ENCODE measurements at regions not wholly inside any gene's neighbourhood (a gene's known extent, or its start where the extent isn't known, plus 50 kb on each side); places are given as distances from the start of the nearest gene placed in this dataset.
A peak's percentile ranks its signal among the peaks of the same experiment; 100 is the strongest.

GRCh38 chr10:47061776-47062175, 150.5 kb downstream of the PTPN20 start:
- TF ChIP-seq POLR2A (IDR thresholded peaks at IDR 0.05) = no peak
- no peak for TF ChIP-seq CTCF (IDR thresholded peaks at IDR 0.05)
- no peak overlapping the region for H3K4me3 ChIP-seq (ENCODE audit: low read depth, poor library complexity, severe bottlenecking)
- no peak for DNase-seq (ENCODE audit: low spot score in 2 of 2)
- intact Hi-C loops (cut with DNase I; ENCODE audit: low total_unique reads) = no loop called here
- 93 to 96% methylated on average over 3 of the region's 3 CpGs for WGBS, 2 donors

DNA sequence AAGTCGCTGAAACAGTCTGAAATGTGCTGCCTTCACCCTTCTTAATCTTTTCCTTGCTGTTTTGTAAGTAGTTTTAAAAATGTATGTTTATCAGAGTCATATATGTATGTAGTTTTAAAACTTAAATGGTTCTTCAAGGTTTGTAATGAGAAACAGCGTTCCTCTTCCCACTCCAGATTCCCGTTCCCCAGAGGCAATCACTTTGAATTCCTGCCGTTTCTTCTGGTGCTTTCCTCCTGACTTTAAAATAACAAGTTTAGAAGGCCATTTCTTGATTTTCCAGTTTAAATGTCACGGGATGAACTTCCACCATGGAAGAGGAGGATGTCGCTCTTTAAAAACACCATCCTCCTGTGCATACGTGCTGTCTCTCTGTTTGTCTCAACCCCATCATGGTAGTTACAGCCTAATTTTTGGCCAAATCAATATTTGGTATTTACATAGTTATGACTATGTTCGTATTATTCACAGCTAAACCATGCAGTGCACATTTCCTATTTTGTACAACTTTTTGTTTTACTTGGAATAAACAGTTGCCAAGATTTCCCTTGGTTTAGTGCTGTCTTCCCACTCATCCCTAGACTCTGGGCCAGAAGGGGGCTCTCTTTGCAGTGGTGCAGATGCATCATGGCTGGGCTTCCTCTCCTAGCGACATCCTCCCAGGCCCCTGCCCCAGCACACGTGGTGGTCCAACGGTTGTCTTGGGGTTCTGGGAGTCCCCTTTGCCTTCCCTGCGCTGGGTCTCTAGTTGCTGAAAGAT, 151.4 kb downstream of the PTPN20 start:
- DNase-seq (ENCODE audit: low spot score in 2 of 2) = peak in 1 of 2 donors; percentile 46
- H3K4me3 ChIP-seq (ENCODE audit: low read depth, poor library complexity, severe bottlenecking) = no peak overlapping the region
- WGBS, 2 donors = 50 to 52% methylated on average over 12 of the region's 12 CpGs
- intact Hi-C loops (cut with DNase I; ENCODE audit: low total_unique reads) = no loop called here
- TF ChIP-seq CTCF (IDR thresholded peaks at IDR 0.05) = no peak
- no peak for TF ChIP-seq POLR2A (IDR thresholded peaks at IDR 0.05)

DNA sequence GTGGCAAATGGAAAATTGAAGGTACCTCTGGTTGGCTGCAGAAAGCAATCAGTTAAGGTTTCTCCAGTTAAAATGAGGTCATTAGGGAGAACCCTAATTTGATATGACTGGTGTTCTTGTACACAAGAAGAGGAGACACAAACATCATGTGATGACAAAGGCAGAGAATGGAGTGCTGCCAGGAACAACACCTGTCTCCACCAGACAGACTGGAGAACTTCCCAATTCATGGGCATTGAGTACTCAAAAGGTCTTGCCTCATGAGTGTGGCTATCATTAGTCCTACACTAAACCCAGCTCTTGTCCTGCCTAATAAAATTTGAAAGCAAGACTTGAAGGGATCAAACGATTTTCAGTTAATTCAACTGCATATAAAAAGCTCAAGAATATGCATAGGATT, 152.6 kb downstream of the PTPN20 start:
- no peak overlapping the region for H3K4me3 ChIP-seq (ENCODE audit: low read depth, poor library complexity, severe bottlenecking)
- no peak for DNase-seq (ENCODE audit: low spot score in 2 of 2)
- intact Hi-C loops (cut with DNase I; ENCODE audit: low total_unique reads) = no loop called here
- TF ChIP-seq POLR2A (IDR thresholded peaks at IDR 0.05) (no peak), CTCF (IDR thresholded peaks at IDR 0.05) (no peak)
- 71 to 73% methylated on average over 1 of the region's 1 CpG for WGBS, 2 donors

DNA sequence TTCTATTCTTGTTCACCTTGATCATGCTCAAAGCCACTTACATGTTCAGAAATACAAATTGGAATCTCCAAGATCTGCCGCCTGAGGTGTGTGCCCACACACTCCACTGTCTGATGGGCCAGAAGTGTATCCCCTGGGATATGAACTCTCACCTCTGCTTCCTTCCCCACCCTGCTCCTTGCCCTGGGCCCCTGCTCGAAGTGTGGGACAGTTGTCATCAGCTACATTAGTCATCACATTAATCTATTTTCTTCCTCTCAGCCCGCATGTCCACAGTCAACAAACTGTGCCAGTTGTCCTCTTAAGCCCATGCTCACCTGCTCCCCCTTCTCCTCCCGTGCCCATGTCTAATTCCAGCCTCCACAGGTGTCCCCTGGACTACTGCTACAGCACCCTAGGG, 154.7 kb downstream of the PTPN20 start:
- no peak for DNase-seq (ENCODE audit: low spot score in 2 of 2)
- intact Hi-C loops (cut with DNase I; ENCODE audit: low total_unique reads) = no loop called here
- TF ChIP-seq CTCF (IDR thresholded peaks at IDR 0.05) (no peak), POLR2A (IDR thresholded peaks at IDR 0.05) (no peak)
- no peak overlapping the region for H3K4me3 ChIP-seq (ENCODE audit: low read depth, poor library complexity, severe bottlenecking)
- 69 to 78% methylated on average over 4 of the region's 4 CpGs for WGBS, 2 donors

DNA sequence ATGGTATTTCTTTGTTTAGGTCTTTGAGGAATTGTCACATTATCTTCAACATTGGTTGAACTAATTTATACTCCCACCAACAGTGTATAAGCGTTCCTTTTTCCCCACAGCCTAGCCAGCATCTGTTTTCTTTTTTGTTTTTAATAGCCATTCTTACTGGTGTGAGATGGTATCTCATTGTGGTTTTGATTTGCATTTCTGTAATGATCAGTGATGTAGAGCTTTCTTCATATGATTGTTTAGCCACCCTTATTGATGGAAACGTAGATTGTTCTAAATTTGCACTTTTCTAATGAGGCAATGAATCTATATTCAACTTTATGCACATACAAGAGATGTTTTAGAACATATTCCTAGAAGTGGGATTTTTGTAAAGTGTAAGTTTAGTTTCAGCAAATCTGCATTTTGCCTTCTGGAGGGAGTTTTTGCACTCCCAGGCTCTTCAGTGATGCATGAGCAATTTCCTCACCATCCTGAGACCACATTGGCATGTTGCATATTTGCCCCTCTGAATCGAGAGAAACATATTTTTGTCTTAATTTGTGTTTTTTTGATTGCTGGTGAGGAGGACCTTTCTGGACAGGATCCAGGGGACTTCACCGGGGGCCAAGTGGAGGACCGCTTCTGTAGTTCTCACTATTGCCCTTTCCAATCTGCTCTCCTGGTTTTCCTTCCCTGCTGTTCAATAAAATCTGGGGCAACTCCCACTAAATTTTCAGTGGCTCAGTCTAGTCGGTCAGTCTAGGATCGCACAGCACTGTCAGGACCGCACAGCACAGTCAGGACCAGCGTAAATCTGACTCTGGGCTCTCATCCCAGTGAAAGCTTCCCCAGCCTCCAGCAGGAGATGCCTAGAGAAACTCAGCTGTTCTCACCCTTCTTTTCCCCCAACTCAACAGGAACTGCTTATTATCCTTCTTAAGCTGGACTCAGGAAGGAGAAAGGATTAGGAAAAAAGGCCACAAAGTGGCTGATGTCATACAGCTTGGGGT, 157.0 kb downstream of the PTPN20 start:
- no peak for DNase-seq (ENCODE audit: low spot score in 2 of 2)
- TF ChIP-seq CTCF (IDR thresholded peaks at IDR 0.05) (no peak), POLR2A (IDR thresholded peaks at IDR 0.05) (no peak)
- intact Hi-C loops (cut with DNase I; ENCODE audit: low total_unique reads) = no loop called here
- H3K4me3 ChIP-seq (ENCODE audit: low read depth, poor library complexity, severe bottlenecking) = no peak overlapping the region
- 82 to 88% methylated on average over 9 of the region's 9 CpGs for WGBS, 2 donors

All from lower leg skin (tissue), 4 donors.